ENCODE measurements at regions not wholly inside any gene's neighbourhood (a gene's known extent, or its start where the extent isn't known, plus 50 kb on each side); places are given as distances from the start of the nearest gene placed in this dataset.

DNA sequence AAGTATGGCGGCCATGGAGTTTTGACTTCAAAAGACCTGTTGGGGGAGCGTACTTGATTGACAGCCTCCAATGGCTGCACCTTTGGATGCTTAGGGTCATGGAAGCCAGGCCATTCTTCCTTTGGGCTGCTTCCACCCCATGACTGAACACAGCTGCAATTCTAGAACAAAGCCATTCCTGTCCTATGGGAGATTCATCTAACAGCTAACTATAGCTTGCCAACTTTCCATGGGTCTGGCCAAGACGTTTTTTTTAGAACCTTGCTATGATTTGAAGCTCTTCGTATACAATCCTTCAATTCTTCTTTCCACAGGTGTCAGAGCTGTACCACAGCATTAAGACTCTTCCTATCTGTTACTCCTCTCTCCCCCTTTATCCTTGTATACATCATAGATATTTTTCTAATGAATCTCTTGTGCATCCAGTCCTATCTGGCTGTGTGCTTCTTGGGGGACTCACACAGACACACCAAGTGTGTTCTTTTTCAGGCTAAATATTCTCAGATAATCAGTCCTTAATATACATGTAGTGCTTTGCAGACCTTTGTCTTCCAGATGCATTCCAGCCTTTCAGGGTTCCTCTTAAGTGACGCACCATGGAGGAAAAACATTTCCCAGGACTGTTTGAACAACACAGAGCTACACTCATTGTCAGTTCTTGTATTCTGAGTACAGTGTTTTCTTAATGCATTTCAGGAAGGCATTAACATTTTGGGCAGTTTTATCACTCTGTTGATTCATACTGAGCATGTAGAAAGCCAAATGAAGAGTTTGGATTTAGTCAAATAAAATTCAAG is 198.9 kb downstream of the TAF11L14 start (continued):
- TF ChIP-seq GABPA (IDR thresholded peaks at IDR 0.05; ENCODE audit: borderline replicate concordance, insufficient read depth, low read length) (no peak), JUN (IDR thresholded peaks at IDR 0.05; ENCODE audit: low read depth, low read length) (no peak), SIN3A (conservative IDR thresholded peaks at IDR 0.05 in 1 of 2, IDR thresholded peaks at IDR 0.05 in 1 of 2; ENCODE audit: low read depth in 1 of 2, low read length in 2 of 2) (no peak), SP1 (IDR thresholded peaks at IDR 0.05; ENCODE audit: low read depth, low read length) (no peak), RBBP5 (IDR thresholded peaks at IDR 0.05; ENCODE audit: borderline replicate concordance, low read depth, low read length) (no peak)
- TF ChIP-seq, protein P1, sequence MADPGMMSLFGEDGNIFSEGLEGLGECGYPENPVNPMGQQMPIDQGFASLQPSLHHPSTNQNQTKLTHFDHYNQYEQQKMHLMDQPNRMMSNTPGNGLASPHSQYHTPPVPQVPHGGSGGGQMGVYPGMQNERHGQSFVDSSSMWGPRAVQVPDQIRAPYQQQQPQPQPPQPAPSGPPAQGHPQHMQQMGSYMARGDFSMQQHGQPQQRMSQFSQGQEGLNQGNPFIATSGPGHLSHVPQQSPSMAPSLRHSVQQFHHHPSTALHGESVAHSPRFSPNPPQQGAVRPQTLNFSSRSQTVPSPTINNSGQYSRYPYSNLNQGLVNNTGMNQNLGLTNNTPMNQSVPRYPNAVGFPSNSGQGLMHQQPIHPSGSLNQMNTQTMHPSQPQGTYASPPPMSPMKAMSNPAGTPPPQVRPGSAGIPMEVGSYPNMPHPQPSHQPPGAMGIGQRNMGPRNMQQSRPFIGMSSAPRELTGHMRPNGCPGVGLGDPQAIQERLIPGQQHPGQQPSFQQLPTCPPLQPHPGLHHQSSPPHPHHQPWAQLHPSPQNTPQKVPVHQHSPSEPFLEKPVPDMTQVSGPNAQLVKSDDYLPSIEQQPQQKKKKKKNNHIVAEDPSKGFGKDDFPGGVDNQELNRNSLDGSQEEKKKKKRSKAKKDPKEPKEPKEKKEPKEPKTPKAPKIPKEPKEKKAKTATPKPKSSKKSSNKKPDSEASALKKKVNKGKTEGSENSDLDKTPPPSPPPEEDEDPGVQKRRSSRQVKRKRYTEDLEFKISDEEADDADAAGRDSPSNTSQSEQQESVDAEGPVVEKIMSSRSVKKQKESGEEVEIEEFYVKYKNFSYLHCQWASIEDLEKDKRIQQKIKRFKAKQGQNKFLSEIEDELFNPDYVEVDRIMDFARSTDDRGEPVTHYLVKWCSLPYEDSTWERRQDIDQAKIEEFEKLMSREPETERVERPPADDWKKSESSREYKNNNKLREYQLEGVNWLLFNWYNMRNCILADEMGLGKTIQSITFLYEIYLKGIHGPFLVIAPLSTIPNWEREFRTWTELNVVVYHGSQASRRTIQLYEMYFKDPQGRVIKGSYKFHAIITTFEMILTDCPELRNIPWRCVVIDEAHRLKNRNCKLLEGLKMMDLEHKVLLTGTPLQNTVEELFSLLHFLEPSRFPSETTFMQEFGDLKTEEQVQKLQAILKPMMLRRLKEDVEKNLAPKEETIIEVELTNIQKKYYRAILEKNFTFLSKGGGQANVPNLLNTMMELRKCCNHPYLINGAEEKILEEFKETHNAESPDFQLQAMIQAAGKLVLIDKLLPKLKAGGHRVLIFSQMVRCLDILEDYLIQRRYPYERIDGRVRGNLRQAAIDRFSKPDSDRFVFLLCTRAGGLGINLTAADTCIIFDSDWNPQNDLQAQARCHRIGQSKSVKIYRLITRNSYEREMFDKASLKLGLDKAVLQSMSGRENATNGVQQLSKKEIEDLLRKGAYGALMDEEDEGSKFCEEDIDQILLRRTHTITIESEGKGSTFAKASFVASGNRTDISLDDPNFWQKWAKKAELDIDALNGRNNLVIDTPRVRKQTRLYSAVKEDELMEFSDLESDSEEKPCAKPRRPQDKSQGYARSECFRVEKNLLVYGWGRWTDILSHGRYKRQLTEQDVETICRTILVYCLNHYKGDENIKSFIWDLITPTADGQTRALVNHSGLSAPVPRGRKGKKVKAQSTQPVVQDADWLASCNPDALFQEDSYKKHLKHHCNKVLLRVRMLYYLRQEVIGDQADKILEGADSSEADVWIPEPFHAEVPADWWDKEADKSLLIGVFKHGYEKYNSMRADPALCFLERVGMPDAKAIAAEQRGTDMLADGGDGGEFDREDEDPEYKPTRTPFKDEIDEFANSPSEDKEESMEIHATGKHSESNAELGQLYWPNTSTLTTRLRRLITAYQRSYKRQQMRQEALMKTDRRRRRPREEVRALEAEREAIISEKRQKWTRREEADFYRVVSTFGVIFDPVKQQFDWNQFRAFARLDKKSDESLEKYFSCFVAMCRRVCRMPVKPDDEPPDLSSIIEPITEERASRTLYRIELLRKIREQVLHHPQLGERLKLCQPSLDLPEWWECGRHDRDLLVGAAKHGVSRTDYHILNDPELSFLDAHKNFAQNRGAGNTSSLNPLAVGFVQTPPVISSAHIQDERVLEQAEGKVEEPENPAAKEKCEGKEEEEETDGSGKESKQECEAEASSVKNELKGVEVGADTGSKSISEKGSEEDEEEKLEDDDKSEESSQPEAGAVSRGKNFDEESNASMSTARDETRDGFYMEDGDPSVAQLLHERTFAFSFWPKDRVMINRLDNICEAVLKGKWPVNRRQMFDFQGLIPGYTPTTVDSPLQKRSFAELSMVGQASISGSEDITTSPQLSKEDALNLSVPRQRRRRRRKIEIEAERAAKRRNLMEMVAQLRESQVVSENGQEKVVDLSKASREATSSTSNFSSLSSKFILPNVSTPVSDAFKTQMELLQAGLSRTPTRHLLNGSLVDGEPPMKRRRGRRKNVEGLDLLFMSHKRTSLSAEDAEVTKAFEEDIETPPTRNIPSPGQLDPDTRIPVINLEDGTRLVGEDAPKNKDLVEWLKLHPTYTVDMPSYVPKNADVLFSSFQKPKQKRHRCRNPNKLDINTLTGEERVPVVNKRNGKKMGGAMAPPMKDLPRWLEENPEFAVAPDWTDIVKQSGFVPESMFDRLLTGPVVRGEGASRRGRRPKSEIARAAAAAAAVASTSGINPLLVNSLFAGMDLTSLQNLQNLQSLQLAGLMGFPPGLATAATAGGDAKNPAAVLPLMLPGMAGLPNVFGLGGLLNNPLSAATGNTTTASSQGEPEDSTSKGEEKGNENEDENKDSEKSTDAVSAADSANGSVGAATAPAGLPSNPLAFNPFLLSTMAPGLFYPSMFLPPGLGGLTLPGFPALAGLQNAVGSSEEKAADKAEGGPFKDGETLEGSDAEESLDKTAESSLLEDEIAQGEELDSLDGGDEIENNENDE (IDR thresholded peaks at IDR 0.05; ENCODE audit: insufficient replicate concordance, low read length): no peak

Measured in H1 (cell line).